ENCODE measurements at regions not wholly inside any gene's neighbourhood (a gene's known extent, or its start where the extent isn't known, plus 50 kb on each side); places are given as distances from the start of the nearest gene placed in this dataset.

GRCh38 chr10:22135591-22135990 lies 82.2 kb downstream of the EBLN1 start:
- TF ChIP-seq POLR2A (IDR thresholded peaks at IDR 0.05) (no peak), CTCF (IDR thresholded peaks at IDR 0.05) (no peak), EP300 (IDR thresholded peaks at IDR 0.05) (no peak)
